ENCODE measurements at regions not wholly inside any gene's neighbourhood (a gene's known extent, or its start where the extent isn't known, plus 50 kb on each side); places are given as distances from the start of the nearest gene placed in this dataset.
A peak's percentile ranks its signal among the peaks of the same experiment; 100 is the strongest.

DNA sequence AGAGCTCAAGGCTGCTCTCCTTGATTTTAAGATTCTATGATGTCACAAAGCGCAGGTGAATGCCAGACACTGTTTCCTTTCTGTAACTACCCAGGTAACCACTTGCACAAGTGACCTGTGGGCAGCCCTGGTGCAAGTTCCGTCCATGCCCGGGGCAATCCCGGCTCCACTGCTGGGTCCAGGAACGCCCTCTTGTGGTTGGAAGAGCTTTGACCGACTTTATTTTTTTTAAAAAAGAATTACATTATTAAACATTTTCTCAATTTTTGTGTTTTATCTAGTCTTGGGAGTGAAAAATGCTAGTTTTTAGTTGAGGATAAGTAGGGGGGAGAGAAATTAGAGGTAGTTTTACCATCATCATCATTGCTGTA is 695.2 kb downstream of the QKI start:
- Histone ChIP-seq H3K4me3 (no peak overlapping the region), H3K27ac (no peak overlapping the region), H3K36me3 (no peaks in the 10 kb centered on the region), H3K4me1 (replicated peaks) (no peaks in the 10 kb centered on the region), H3K9me3 (no peaks in the 10 kb centered on the region), H3K27me3 (replicated peaks; ENCODE audit: insufficient read depth) (no peaks in the 10 kb centered on the region)
- TF ChIP-seq, protein P1, sequence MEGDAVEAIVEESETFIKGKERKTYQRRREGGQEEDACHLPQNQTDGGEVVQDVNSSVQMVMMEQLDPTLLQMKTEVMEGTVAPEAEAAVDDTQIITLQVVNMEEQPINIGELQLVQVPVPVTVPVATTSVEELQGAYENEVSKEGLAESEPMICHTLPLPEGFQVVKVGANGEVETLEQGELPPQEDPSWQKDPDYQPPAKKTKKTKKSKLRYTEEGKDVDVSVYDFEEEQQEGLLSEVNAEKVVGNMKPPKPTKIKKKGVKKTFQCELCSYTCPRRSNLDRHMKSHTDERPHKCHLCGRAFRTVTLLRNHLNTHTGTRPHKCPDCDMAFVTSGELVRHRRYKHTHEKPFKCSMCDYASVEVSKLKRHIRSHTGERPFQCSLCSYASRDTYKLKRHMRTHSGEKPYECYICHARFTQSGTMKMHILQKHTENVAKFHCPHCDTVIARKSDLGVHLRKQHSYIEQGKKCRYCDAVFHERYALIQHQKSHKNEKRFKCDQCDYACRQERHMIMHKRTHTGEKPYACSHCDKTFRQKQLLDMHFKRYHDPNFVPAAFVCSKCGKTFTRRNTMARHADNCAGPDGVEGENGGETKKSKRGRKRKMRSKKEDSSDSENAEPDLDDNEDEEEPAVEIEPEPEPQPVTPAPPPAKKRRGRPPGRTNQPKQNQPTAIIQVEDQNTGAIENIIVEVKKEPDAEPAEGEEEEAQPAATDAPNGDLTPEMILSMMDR (IDR thresholded peaks at IDR 0.05) = peak; percentile 28 to 49 (median 32)
- TF ChIP-seq POLR2AphosphoS5 (IDR thresholded peaks at IDR 0.05) = no peak
- intact Hi-C loops (cut with DNase I) = no loop called here
- no peak for DNase-seq (ENCODE audit: low spot score)
- 45% methylated on average over 6 of the region's 6 CpGs for WGBS

DNA sequence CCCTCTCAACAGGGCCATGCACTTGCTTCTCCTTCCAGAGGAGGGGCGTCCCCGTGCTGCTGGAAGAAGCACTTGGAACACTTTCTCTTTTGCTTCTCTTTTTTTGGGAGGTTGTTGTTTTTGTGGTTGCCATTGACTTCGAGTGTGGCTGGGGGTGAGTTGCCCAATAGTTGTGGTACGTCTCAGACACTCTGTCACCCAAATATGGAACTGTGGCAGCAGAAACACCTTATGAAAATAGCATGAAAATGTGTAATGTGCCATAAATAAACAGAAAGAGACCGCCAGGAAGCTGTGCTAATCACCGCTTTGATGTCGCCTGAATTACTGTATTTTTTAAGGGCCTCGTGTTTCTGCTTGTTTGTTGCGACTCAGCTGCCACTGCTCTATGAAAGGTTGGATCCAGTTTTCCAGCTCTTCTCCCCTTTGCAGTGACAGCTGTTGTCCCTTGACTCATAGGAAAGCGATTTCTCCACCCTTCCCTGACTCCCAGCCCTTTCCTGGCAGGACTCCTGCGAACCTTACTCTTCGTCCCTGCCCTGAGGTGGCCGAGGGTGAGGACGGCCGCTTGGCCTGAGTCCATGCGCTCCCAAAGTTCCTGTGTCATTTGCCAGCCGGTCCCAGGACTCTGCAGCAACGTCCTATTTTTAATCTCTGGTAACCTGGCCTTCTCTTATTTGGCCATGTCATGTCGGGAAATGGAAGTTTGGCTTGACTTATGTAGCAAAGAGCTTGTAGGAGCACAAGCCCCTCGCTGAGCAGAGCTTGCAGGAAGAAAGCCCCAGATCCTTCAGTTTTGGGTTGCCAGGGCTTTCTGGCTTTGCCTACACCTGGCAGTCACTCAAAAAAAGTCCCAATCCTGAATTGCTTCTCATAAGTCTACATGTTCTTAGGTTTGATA is 694.6 kb downstream of the QKI start:
- H3K27ac ChIP-seq = no peak overlapping the region
- no peaks in the 10 kb centered on the region for H3K36me3 ChIP-seq
- DNase-seq (ENCODE audit: low spot score) = peak; percentile 45
- H3K27me3 ChIP-seq (replicated peaks; ENCODE audit: insufficient read depth) = no peaks in the 10 kb centered on the region
- 28% methylated on average over 20 of the region's 20 CpGs for WGBS
- no peak overlapping the region for H3K4me3 ChIP-seq
- H3K9me3 ChIP-seq = no peaks in the 10 kb centered on the region
- no peak for TF ChIP-seq POLR2A (IDR thresholded peaks at IDR 0.05)
- TF ChIP-seq, protein P1 (IDR thresholded peaks at IDR 0.05) = no peak
- TF ChIP-seq POLR2AphosphoS5 (IDR thresholded peaks at IDR 0.05) = no peak
- intact Hi-C loops (cut with DNase I) = no loop called here
- H3K4me1 ChIP-seq (replicated peaks) = no peaks in the 10 kb centered on the region

- H3K4me3 ChIP-seq = no peak overlapping the region
- H3K36me3 ChIP-seq = no peaks in the 10 kb centered on the region
- TF ChIP-seq POLR2AphosphoS5 (IDR thresholded peaks at IDR 0.05) (no peak), POLR2A (IDR thresholded peaks at IDR 0.05) (no peak)
- no peak overlapping the region for H3K27ac ChIP-seq
- no peaks in the 10 kb centered on the region for H3K4me1 ChIP-seq (replicated peaks)
- no peaks in the 10 kb centered on the region for H3K9me3 ChIP-seq
- no peaks in the 10 kb centered on the region for H3K27me3 ChIP-seq (replicated peaks; ENCODE audit: insufficient read depth)
- intact Hi-C loops (cut with DNase I) = no loop called here
- DNase-seq (ENCODE audit: low spot score) = no peak
- 65% methylated on average over 4 of the region's 4 CpGs for WGBS
These were observed 693.6 kb downstream of the QKI start for GRCh38 chr6:164108092-164108491.

GRCh38 chr6:164107297-164107995 is 692.9 kb downstream of the QKI start:
- no peak overlapping the region for H3K4me3 ChIP-seq
- TF ChIP-seq, protein P1 (IDR thresholded peaks at IDR 0.05) = no peak
- no peak for TF ChIP-seq POLR2AphosphoS5 (IDR thresholded peaks at IDR 0.05)
- TF ChIP-seq POLR2A (IDR thresholded peaks at IDR 0.05) = no peak

GRCh38 chr6:164106345-164106769 is 691.8 kb downstream of the QKI start:
- Histone ChIP-seq H3K4me3 (no peak overlapping the region), H3K4me1 (replicated peaks) (no peaks in the 10 kb centered on the region), H3K27me3 (replicated peaks; ENCODE audit: insufficient read depth) (no peaks in the 10 kb centered on the region), H3K36me3 (no peaks in the 10 kb centered on the region), H3K27ac (no peak overlapping the region), H3K9me3 (no peaks in the 10 kb centered on the region)
- WGBS = 81% methylated on average over 17 of the region's 17 CpGs
- no peak for DNase-seq (ENCODE audit: low spot score)
- intact Hi-C loops (cut with DNase I) = no loop called here
- TF ChIP-seq POLR2AphosphoS5 (IDR thresholded peaks at IDR 0.05) = no peak
- no peak for TF ChIP-seq POLR2A (IDR thresholded peaks at IDR 0.05)

More at GRCh38 chr6:164107297-164107995, 692.9 kb downstream of the QKI start:
- no peak overlapping the region for H3K27ac ChIP-seq
- intact Hi-C loops (cut with DNase I) = no loop called here
- H3K36me3 ChIP-seq = no peaks in the 10 kb centered on the region
- H3K9me3 ChIP-seq = no peaks in the 10 kb centered on the region
- DNase-seq (ENCODE audit: low spot score) = no peak
- H3K4me1 ChIP-seq (replicated peaks) = no peaks in the 10 kb centered on the region
- H3K27me3 ChIP-seq (replicated peaks; ENCODE audit: insufficient read depth) = no peaks in the 10 kb centered on the region
- WGBS = 69% methylated on average over 9 of the region's 9 CpGs
